ENCODE measurements at regions not wholly inside any gene's neighbourhood (a gene's known extent, or its start where the extent isn't known, plus 50 kb on each side); places are given as distances from the start of the nearest gene placed in this dataset.

DNA sequence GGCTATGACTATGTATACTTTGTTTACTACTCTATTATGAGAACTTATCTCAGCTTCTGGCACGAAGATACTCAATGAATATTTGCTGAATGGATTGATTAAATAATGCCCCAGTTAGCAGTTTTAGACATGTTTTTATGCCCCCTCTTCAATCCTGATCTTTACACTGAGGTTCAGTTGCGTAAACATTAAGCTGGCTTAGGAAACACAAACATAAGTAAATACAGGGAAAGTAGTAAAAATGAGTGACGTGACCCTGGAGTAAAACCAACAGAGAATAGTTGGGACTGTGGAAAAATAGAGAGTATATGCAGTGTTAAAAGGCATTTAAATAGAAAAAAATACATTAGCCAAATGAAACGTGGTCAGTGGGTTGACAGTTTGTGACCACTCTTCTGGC is 387.0 kb upstream of the ACTRT1 start:
- TF ChIP-seq, protein P1, sequence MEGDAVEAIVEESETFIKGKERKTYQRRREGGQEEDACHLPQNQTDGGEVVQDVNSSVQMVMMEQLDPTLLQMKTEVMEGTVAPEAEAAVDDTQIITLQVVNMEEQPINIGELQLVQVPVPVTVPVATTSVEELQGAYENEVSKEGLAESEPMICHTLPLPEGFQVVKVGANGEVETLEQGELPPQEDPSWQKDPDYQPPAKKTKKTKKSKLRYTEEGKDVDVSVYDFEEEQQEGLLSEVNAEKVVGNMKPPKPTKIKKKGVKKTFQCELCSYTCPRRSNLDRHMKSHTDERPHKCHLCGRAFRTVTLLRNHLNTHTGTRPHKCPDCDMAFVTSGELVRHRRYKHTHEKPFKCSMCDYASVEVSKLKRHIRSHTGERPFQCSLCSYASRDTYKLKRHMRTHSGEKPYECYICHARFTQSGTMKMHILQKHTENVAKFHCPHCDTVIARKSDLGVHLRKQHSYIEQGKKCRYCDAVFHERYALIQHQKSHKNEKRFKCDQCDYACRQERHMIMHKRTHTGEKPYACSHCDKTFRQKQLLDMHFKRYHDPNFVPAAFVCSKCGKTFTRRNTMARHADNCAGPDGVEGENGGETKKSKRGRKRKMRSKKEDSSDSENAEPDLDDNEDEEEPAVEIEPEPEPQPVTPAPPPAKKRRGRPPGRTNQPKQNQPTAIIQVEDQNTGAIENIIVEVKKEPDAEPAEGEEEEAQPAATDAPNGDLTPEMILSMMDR (IDR thresholded peaks at IDR 0.05), result no peak
- TF ChIP-seq EP300 (IDR thresholded peaks at IDR 0.05) (no peak), POLR2A (IDR thresholded peaks at IDR 0.05) (no peak)

Data from stomach (tissue), 4 donors.